ENCODE measurements at regions not wholly inside any gene's neighbourhood (a gene's known extent, or its start where the extent isn't known, plus 50 kb on each side); places are given as distances from the start of the nearest gene placed in this dataset.

DNA sequence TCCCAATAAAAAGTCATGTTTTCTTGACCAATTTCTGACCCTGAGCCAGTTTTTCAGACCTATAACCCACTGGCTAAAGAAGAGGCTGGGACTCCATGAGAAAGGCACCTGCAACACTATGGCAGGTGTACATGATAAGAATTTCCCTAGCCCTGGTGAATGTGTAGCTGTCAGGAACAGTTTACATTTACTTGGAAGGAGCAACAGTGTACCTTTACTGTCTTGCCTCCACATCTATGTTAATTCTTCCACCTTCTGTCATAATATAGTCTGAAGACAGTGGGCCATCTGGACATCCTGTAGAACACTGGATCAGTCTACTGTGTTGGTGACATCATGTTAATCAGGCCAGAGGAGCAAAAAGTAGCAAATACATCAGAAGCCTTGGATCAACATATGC, 72.1 kb upstream of the CD82 start:
- no peak for DNase-seq
- Mint-ChIP-seq H3K36me3 (ENCODE audit: low read depth) (no peaks in the 10 kb centered on the region), H3K4me3 (no peak overlapping the region), H3K9me3 (no peaks in the 10 kb centered on the region), H3K4me1 (ENCODE audit: low read depth) (no peaks in the 10 kb centered on the region), H3K27me3 (ENCODE audit: insufficient read depth) (peaks cover 15% of the 10 kb centered on the region), H3K27ac (no peak overlapping the region)
- TF ChIP-seq, protein P1, sequence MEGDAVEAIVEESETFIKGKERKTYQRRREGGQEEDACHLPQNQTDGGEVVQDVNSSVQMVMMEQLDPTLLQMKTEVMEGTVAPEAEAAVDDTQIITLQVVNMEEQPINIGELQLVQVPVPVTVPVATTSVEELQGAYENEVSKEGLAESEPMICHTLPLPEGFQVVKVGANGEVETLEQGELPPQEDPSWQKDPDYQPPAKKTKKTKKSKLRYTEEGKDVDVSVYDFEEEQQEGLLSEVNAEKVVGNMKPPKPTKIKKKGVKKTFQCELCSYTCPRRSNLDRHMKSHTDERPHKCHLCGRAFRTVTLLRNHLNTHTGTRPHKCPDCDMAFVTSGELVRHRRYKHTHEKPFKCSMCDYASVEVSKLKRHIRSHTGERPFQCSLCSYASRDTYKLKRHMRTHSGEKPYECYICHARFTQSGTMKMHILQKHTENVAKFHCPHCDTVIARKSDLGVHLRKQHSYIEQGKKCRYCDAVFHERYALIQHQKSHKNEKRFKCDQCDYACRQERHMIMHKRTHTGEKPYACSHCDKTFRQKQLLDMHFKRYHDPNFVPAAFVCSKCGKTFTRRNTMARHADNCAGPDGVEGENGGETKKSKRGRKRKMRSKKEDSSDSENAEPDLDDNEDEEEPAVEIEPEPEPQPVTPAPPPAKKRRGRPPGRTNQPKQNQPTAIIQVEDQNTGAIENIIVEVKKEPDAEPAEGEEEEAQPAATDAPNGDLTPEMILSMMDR (IDR thresholded peaks at IDR 0.05), result no peak

DNA sequence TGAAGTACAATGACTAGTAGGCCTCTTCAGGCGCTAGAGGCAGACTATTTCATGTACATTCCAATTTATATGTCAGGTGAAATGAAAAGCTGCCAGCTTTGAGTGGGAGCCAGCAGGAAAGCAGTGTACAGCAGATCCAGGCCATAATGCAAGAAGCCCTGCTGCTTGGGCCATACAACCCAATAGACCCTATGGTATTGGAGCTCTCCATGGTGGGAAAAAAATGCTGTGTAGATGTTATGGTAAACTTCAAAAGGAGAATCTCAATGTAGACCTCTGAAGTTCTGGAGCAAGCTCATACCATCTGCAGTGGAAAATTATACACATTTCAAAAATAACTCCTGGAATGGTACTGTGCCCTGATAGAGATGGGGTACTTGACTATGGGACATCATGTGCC, 71.5 kb upstream of the CD82 start:
- no peaks in the 10 kb centered on the region for H3K36me3 Mint-ChIP-seq (ENCODE audit: low read depth)
- TF ChIP-seq, protein P1 (IDR thresholded peaks at IDR 0.05), result no peak
- no peak overlapping the region for H3K4me3 Mint-ChIP-seq
- DNase-seq, result no peak
- no peak overlapping the region for H3K27ac Mint-ChIP-seq
- H3K4me1 Mint-ChIP-seq (ENCODE audit: low read depth), result no peaks in the 10 kb centered on the region
- peaks cover 14% of the 10 kb centered on the region for H3K27me3 Mint-ChIP-seq (ENCODE audit: insufficient read depth)
- H3K9me3 Mint-ChIP-seq, result no peaks in the 10 kb centered on the region

DNA sequence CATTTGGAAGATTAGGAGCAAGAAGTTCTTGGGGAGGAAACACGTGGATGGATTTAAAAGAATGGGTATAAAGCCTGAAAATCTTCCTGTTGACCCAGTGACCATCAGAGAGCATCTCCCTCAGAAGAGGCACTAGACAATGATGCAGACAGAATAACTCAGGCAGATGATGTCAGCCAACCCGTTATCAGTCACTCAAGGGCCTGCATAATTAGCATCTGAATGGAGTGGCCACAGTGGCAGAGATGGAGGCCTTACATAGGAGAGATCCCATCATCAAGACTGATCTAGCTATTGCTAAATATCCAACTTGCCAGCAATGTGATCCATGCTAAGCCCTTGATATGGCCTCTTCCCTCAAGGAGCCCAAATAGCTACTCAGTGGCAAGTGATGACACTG, 70.7 kb upstream of the CD82 start:
- Mint-ChIP-seq H3K4me3 (no peak overlapping the region), H3K27me3 (ENCODE audit: insufficient read depth) (peaks cover 16% of the 10 kb centered on the region), H3K9me3 (no peaks in the 10 kb centered on the region), H3K36me3 (ENCODE audit: low read depth) (no peaks in the 10 kb centered on the region), H3K27ac (no peak overlapping the region), H3K4me1 (ENCODE audit: low read depth) (no peaks in the 10 kb centered on the region)
- DNase-seq, result no peak
- TF ChIP-seq, protein P1 (IDR thresholded peaks at IDR 0.05), result no peak

DNA sequence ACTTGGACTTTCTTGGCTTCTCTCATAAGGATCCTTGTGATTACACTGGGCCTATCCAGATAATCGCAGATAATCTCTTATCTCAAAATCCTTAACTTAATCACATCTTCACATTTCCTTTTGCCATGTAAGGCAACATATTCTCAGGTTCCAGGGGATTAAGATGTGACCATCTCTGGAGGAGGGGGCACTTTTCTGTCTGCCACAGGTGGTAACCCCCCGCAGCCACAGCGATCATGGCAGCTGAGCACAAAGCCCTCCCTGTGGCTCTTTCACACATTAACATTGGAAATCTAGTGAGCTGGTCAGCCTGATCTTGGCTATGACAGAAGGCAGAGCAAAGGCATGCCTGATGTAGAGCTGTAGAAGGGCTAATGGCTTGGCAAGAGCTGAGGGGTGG, 69.1 kb upstream of the CD82 start:
- DNase-seq, result no peak
- Mint-ChIP-seq H3K27me3 (ENCODE audit: insufficient read depth) (peaks cover 26% of the 10 kb centered on the region), H3K4me3 (no peak overlapping the region), H3K36me3 (ENCODE audit: low read depth) (no peaks in the 10 kb centered on the region), H3K27ac (no peak overlapping the region), H3K4me1 (ENCODE audit: low read depth) (no peaks in the 10 kb centered on the region), H3K9me3 (no peaks in the 10 kb centered on the region)
- TF ChIP-seq, protein P1 (IDR thresholded peaks at IDR 0.05), result no peak

DNA sequence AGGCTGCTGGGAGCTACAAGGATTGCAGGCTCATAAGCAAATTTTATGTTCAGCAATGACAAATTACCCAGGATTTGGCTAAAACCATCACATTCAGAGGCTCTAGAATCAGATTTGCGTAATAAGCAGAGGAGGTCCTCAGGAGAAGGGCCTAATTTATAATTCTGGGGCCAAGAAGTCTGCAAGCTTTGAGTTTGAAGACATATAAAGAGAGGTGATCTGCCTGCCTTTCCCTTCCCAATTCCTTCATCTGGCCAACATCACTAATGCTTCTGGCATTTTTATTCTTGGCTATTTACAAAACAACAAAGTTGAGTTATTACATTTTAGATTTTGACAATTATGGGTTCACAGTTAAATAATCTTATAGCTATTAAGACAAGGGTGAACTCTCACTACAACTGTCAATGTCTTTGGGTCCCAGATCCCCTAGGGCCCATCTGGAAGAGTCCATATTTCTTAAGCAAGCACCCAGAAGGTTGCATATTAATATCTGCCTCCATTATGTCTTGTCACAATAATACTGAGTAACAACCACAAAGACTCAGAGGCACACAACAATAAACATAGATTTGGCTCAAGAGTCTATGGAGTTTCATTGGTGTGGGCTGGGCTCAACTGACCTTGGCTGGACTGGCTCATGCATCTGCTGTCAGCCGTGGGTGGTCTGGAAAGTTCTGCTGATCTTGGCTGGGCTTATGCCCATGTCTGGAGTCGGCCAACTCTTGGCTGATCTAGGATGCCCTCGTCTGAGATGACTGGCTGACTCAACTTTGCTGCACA, 67.2 kb upstream of the CD82 start:
- TF ChIP-seq, protein P1 (IDR thresholded peaks at IDR 0.05), result no peak

More for the DNA sequence above, 67.2 kb upstream of the CD82 start:
- Mint-ChIP-seq H3K27me3 (ENCODE audit: insufficient read depth) (peaks cover 36% of the 10 kb centered on the region), H3K4me1 (ENCODE audit: low read depth) (no peaks in the 10 kb centered on the region), H3K36me3 (ENCODE audit: low read depth) (no peaks in the 10 kb centered on the region), H3K9me3 (no peaks in the 10 kb centered on the region), H3K4me3 (no peak overlapping the region), H3K27ac (no peak overlapping the region)
- no peak for DNase-seq

Data from HFFc6 (cell line).